ENCODE measurements at regions not wholly inside any gene's neighbourhood (a gene's known extent, or its start where the extent isn't known, plus 50 kb on each side); places are given as distances from the start of the nearest gene placed in this dataset.

- no peaks in the 10 kb centered on the region for H3K9me3 ChIP-seq
- no peaks in the 10 kb centered on the region for H3K4me1 ChIP-seq
- no peak for TF ChIP-seq EP300 (IDR thresholded peaks at IDR 0.05)
- TF ChIP-seq CTCF (IDR thresholded peaks at IDR 0.05), result no peak
- TF ChIP-seq POLR2AphosphoS5 (IDR thresholded peaks at IDR 0.05), result no peak
- TF ChIP-seq POLR2A (IDR thresholded peaks at IDR 0.05), result no peak
- H3K36me3 ChIP-seq, result no peaks in the 10 kb centered on the region
- DNase-seq (ENCODE audit: low spot score in 2 of 2), result no peak
- H3K27ac ChIP-seq, result no peak overlapping the region
- H3K27me3 ChIP-seq, result no peaks in the 10 kb centered on the region
- H3K4me3 ChIP-seq, result no peak overlapping the region
These were observed 278.0 kb upstream of the KYNU start for GRCh38 chr2:142599504-142599903.

DNA sequence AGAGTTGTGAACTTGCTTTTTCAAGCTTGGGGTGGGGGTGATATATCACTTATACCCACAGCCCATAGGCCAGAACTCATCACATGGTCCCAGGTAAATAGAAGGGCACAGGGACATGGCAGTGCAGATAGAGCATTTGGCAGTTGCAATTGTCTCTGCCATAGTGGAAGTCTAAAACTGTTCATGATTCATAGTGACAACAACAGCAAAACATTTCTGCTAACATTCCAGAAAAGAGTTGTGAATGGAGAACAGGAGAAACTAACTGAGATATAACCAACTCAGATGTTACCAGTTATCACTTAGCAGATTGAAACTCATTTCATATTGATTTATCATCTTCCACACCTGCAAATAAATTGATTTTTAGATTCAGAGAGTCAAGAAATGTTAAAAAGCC lies 278.6 kb upstream of the KYNU start:
- H3K9me3 ChIP-seq, result no peaks in the 10 kb centered on the region
- no peak for TF ChIP-seq POLR2AphosphoS5 (IDR thresholded peaks at IDR 0.05)
- TF ChIP-seq CTCF (IDR thresholded peaks at IDR 0.05), result no peak
- no peak for TF ChIP-seq POLR2A (IDR thresholded peaks at IDR 0.05)
- no peak for TF ChIP-seq EP300 (IDR thresholded peaks at IDR 0.05)
- no peaks in the 10 kb centered on the region for H3K4me1 ChIP-seq
- no peak overlapping the region for H3K4me3 ChIP-seq
- no peak for DNase-seq (ENCODE audit: low spot score in 2 of 2)
- no peaks in the 10 kb centered on the region for H3K27me3 ChIP-seq
- no peak overlapping the region for H3K27ac ChIP-seq
- H3K36me3 ChIP-seq, result no peaks in the 10 kb centered on the region

- 82% methylated on average over 2 of the region's 2 CpGs for WGBS
- no peaks in the 10 kb centered on the region for H3K4me1 ChIP-seq
- H3K27me3 ChIP-seq, result no peaks in the 10 kb centered on the region
- TF ChIP-seq CTCF (IDR thresholded peaks at IDR 0.05) (no peak), EP300 (IDR thresholded peaks at IDR 0.05) (no peak), POLR2AphosphoS5 (IDR thresholded peaks at IDR 0.05) (no peak), POLR2A (IDR thresholded peaks at IDR 0.05) (no peak)
- H3K9me3 ChIP-seq, result no peaks in the 10 kb centered on the region
- H3K27ac ChIP-seq, result no peak overlapping the region
- H3K4me3 ChIP-seq, result no peak overlapping the region
- no peaks in the 10 kb centered on the region for H3K36me3 ChIP-seq
- no peak for DNase-seq (ENCODE audit: low spot score in 2 of 2)
These were observed 281.0 kb upstream of the KYNU start for GRCh38 chr2:142596334-142597088.

GRCh38 chr2:142594935-142595334 lies 282.5 kb upstream of the KYNU start:
- no peak for TF ChIP-seq POLR2A (IDR thresholded peaks at IDR 0.05)
- TF ChIP-seq CTCF (IDR thresholded peaks at IDR 0.05), result no peak
- no peak for TF ChIP-seq POLR2AphosphoS5 (IDR thresholded peaks at IDR 0.05)
- no peak for TF ChIP-seq EP300 (IDR thresholded peaks at IDR 0.05)
- H3K9me3 ChIP-seq, result no peaks in the 10 kb centered on the region

GRCh38 chr2:142592171-142592570 lies 285.3 kb upstream of the KYNU start:
- DNase-seq (ENCODE audit: low spot score in 2 of 2), result no peak
- Histone ChIP-seq H3K4me3 (no peak overlapping the region), H3K9me3 (no peaks in the 10 kb centered on the region), H3K4me1 (no peaks in the 10 kb centered on the region), H3K27me3 (no peaks in the 10 kb centered on the region), H3K36me3 (no peaks in the 10 kb centered on the region), H3K27ac (no peak overlapping the region)
- 51% methylated on average over 3 of the region's 3 CpGs for WGBS
- no peak for TF ChIP-seq POLR2A (IDR thresholded peaks at IDR 0.05)

More at GRCh38 chr2:142594935-142595334, 282.5 kb upstream of the KYNU start:
- no peak for DNase-seq (ENCODE audit: low spot score in 2 of 2)
- Histone ChIP-seq H3K4me1 (no peaks in the 10 kb centered on the region), H3K27ac (no peak overlapping the region), H3K36me3 (no peaks in the 10 kb centered on the region), H3K27me3 (no peaks in the 10 kb centered on the region), H3K4me3 (no peak overlapping the region)
- 89% methylated on average over 2 of the region's 2 CpGs for WGBS

GRCh38 chr2:142591420-142591819 lies 286.0 kb upstream of the KYNU start:
- no peaks in the 10 kb centered on the region for H3K9me3 ChIP-seq
- H3K36me3 ChIP-seq, result no peaks in the 10 kb centered on the region
- no peak for DNase-seq (ENCODE audit: low spot score in 2 of 2)
- TF ChIP-seq EP300 (IDR thresholded peaks at IDR 0.05) (no peak), POLR2A (IDR thresholded peaks at IDR 0.05) (no peak), CTCF (IDR thresholded peaks at IDR 0.05) (no peak), POLR2AphosphoS5 (IDR thresholded peaks at IDR 0.05) (no peak)
- 70% methylated on average over 2 of the region's 2 CpGs for WGBS
- no peak overlapping the region for H3K27ac ChIP-seq
- no peaks in the 10 kb centered on the region for H3K27me3 ChIP-seq
- H3K4me1 ChIP-seq, result no peaks in the 10 kb centered on the region
- H3K4me3 ChIP-seq, result no peak overlapping the region
